ENCODE measurements at regions not wholly inside any gene's neighbourhood (a gene's known extent, or its start where the extent isn't known, plus 50 kb on each side); places are given as distances from the start of the nearest gene placed in this dataset.

DNA sequence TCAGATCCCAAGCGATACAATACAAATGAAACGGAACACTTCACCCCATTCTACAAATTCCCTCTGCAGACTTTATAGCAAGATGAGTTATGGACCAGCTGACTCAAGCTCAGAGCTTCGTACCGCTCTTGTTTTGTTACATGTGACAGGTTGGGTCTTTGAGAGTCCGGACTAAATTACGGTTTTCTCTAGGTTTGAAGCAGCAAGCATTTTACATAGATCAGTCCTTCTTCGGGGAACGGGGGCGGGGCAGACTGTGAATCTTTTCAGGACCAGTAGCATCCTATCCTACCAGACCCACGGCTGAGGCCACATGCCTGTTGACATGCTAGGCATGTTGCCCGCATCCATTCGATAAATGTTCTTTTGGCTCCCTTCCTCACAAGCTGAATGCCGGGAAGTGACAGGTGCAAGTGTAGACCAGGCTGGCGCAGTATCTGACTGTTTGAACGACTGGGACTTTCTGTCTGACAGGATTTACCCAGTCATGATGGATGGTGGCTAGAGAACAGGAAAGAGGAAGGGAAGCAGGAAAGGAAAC is 811.0 kb upstream of the GRAMD2B start:
- no peak for TF ChIP-seq CTCF (conservative IDR thresholded peaks at IDR 0.05; ENCODE audit: low read length)
- no peak for TF ChIP-seq EZH2phosphoT487 (IDR thresholded peaks at IDR 0.05; ENCODE audit: borderline replicate concordance, low read depth, low read length)
